ENCODE measurements at regions not wholly inside any gene's neighbourhood (a gene's known extent, or its start where the extent isn't known, plus 50 kb on each side); places are given as distances from the start of the nearest gene placed in this dataset.

DNA sequence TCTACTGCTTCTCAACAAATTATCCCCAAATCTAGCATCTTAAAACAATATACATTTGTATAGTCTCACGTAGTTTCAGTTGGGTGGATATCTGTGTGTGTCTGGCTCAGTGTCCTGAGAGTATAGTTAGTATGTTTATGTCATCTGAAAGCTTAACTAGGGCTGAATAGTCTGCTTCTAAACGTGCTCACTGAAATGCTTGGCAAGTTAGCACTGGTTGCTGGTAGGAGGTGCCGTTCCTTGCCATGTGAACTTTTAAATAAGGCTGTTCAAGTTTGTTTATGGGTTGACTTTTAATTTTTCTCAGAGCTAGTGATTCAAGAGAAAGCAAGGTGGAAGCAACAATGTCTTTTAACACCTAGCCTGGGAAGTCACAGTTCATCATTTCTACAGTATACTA, 1673.6 kb downstream of the PCDH7 start:
- Histone ChIP-seq H3K36me3 (no peaks in the 10 kb centered on the region), H3K4me3 (no peak overlapping the region), H3K4me1 (no peaks in the 10 kb centered on the region), H3K27me3 (no peaks in the 10 kb centered on the region), H3K9me3 (no peaks in the 10 kb centered on the region), H3K27ac (no peak overlapping the region)
- DNase-seq (ENCODE audit: low spot score in 2 of 2): no peak
- TF ChIP-seq POLR2A (IDR thresholded peaks at IDR 0.05): no peak
- no peak for TF ChIP-seq CTCF (IDR thresholded peaks at IDR 0.05)
- TF ChIP-seq EP300 (IDR thresholded peaks at IDR 0.05): no peak
- 38 to 44% methylated on average over 3 of the region's 3 CpGs for WGBS, 2 donors

DNA sequence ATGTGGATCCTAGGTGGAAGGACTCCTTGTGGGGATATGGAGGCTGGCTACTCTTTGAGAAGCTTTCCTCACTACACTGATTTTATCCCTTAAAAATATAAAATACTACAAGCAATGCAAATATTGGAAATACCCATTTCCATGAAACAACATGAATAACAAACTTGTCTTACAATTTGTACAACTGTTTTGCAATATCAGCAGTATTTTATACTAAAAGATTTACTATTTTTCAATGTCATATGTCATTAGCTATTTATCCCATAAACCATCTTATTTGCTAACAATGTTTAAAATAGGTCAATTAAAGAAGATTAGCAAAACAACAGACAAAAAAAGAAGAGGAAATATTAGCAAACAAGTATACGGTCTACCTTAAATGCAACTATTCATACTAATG, 1674.1 kb downstream of the PCDH7 start:
- Histone ChIP-seq H3K27me3 (no peaks in the 10 kb centered on the region), H3K4me3 (no peak overlapping the region), H3K4me1 (no peaks in the 10 kb centered on the region), H3K36me3 (no peaks in the 10 kb centered on the region), H3K27ac (no peak overlapping the region), H3K9me3 (no peaks in the 10 kb centered on the region)
- no peak for DNase-seq (ENCODE audit: low spot score in 2 of 2)
- TF ChIP-seq POLR2A (IDR thresholded peaks at IDR 0.05) (no peak), EP300 (IDR thresholded peaks at IDR 0.05) (no peak), CTCF (IDR thresholded peaks at IDR 0.05) (no peak)
- WGBS, 2 donors: 81 to 90% methylated on average over 1 of the region's 1 CpG

DNA sequence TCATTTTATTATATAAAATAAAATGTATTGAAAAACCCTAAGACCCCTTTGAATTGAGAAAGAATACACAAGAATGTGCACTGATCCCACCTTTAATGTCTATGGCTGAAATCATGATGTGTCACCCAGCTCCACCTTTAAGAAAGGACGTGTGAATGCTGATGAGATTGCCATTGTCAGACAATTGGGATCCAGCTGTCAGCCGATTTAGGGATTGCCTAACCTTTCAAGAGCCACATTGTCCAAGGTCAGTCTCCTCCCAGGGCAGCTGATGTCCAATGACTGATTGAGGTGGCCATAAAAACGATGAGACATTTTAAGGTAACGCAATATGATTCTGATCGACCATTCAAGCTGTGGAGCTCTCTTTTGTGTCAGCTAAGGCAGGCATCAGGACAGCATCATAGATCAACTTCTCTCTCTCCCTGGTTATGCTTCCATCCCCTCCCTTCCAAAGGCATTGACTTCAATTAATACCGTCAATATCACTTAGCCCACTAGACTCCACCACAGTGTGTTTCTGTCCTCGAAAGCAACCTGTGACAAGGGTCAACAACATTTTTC, 1676.4 kb downstream of the PCDH7 start:
- TF ChIP-seq EP300 (IDR thresholded peaks at IDR 0.05) (no peak), POLR2A (IDR thresholded peaks at IDR 0.05) (no peak), CTCF (IDR thresholded peaks at IDR 0.05) (no peak)
- H3K4me3 ChIP-seq: no peak overlapping the region
- WGBS, 2 donors: 78 to 83% methylated on average over 7 of the region's 7 CpGs
- H3K9me3 ChIP-seq: no peaks in the 10 kb centered on the region
- no peak overlapping the region for H3K27ac ChIP-seq
- no peaks in the 10 kb centered on the region for H3K4me1 ChIP-seq
- H3K27me3 ChIP-seq: no peaks in the 10 kb centered on the region
- DNase-seq (ENCODE audit: low spot score in 2 of 2): no peak
- no peaks in the 10 kb centered on the region for H3K36me3 ChIP-seq

DNA sequence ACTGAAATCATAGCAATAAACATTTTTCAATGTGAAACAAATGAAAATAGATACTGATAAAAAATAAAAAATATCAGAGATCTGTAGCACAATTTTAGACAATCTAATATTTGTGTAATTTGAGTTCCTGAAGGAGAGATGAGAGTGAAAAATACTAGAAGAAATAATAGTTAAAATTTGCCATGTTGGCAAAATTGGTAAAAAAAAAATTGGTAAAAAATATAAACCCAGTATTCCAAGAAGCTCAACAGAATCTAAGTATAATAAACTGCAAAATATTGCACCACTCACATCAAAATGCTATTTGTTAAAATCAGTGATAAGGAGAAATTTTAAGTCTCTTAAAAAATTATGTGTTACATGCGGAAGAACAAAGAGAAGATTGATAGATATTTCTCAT, 1680.7 kb downstream of the PCDH7 start:
- Histone ChIP-seq H3K4me3 (no peak overlapping the region), H3K27me3 (no peaks in the 10 kb centered on the region), H3K27ac (no peak overlapping the region), H3K4me1 (no peaks in the 10 kb centered on the region), H3K9me3 (no peaks in the 10 kb centered on the region), H3K36me3 (no peaks in the 10 kb centered on the region)
- 96 to 98% methylated on average over 1 of the region's 1 CpG for WGBS, 2 donors
- no peak for DNase-seq (ENCODE audit: low spot score in 2 of 2)
- TF ChIP-seq POLR2A (IDR thresholded peaks at IDR 0.05) (no peak), EP300 (IDR thresholded peaks at IDR 0.05) (no peak), CTCF (IDR thresholded peaks at IDR 0.05) (no peak)

GRCh38 chr4:32417113-32417704, 1697.0 kb downstream of the PCDH7 start:
- Histone ChIP-seq H3K27me3 (no peaks in the 10 kb centered on the region), H3K27ac (no peak overlapping the region), H3K36me3 (no peaks in the 10 kb centered on the region), H3K9me3 (peaks cover 0 to 4% (median under 1%) of the 10 kb centered on the region in 4 donors), H3K4me1 (no peaks in the 10 kb centered on the region), H3K4me3 (no peak overlapping the region)
- WGBS, 2 donors: 82 to 86% methylated on average over 3 of the region's 3 CpGs
- TF ChIP-seq EP300 (IDR thresholded peaks at IDR 0.05): no peak
- peak in 1 of 5 experiments; percentile 11 for TF ChIP-seq CTCF (IDR thresholded peaks at IDR 0.05)
- TF ChIP-seq POLR2A (IDR thresholded peaks at IDR 0.05): no peak
- DNase-seq (ENCODE audit: low spot score in 2 of 2): no peak
